NCI-H510A (cell line): ENCODE measurements at regions not wholly inside any gene's neighbourhood (a gene's known extent, or its start where the extent isn't known, plus 50 kb on each side); places are given as distances from the start of the nearest gene placed in this dataset.

Source experiments
- DNase-seq: peaks from one replicate; lab custom pipeline; 2025; lab: John Stamatoyannopoulos, UW

- no peak for DNase-seq
Measured at GRCh38 chr15:93640411-93640962, 551.5 kb upstream of the RGMA start.

- no peak for DNase-seq
Measured at GRCh38 chr15:93631958-93632618, 543.1 kb upstream of the RGMA start.

GRCh38 chr15:93619597-93619996 is 530.6 kb upstream of the RGMA start:
- DNase-seq: no peak

GRCh38 chr15:93617443-93617842 is 528.4 kb upstream of the RGMA start:
- no peak for DNase-seq

- no peak for DNase-seq
Measured at GRCh38 chr15:93614386-93615104, 525.5 kb upstream of the RGMA start.

GRCh38 chr15:93613386-93613785 is 524.4 kb upstream of the RGMA start:
- no peak for DNase-seq

- no peak for DNase-seq
Measured at GRCh38 chr15:93612953-93613352, 523.9 kb upstream of the RGMA start.

- DNase-seq: no peak
Measured at GRCh38 chr15:93610944-93611343, 521.9 kb upstream of the RGMA start.

- no peak for DNase-seq
Measured at GRCh38 chr15:93608643-93609148, 519.7 kb upstream of the RGMA start.

- DNase-seq: no peak
Measured at GRCh38 chr15:93603550-93603949, 514.5 kb upstream of the RGMA start.

- DNase-seq: no peak
Measured at GRCh38 chr15:93587059-93587521, 498.1 kb upstream of the RGMA start.

GRCh38 chr15:93585012-93585411 is 496.0 kb upstream of the RGMA start:
- no peak for DNase-seq

GRCh38 chr15:93583968-93584367 is 495.0 kb upstream of the RGMA start:
- no peak for DNase-seq

- DNase-seq: no peak
Measured at GRCh38 chr15:93583552-93583951, 494.5 kb upstream of the RGMA start.

GRCh38 chr15:93570527-93570926 is 481.5 kb upstream of the RGMA start:
- DNase-seq: no peak

GRCh38 chr15:93566762-93567161 is 477.8 kb upstream of the RGMA start:
- no peak for DNase-seq

GRCh38 chr15:93565201-93565600 is 476.2 kb upstream of the RGMA start:
- DNase-seq: no peak

- no peak for DNase-seq
Measured at GRCh38 chr15:93563218-93563617, 474.2 kb upstream of the RGMA start.

- no peak for DNase-seq
Measured at GRCh38 chr15:93562395-93563123, 473.5 kb upstream of the RGMA start.

- DNase-seq: no peak
Measured at GRCh38 chr15:93557696-93558095, 468.7 kb upstream of the RGMA start.

GRCh38 chr15:93553167-93553935 is 464.3 kb upstream of the RGMA start:
- no peak for DNase-seq

GRCh38 chr15:93543093-93543492 is 454.1 kb upstream of the RGMA start:
- DNase-seq: no peak
